ENCODE measurements at regions not wholly inside any gene's neighbourhood (a gene's known extent, or its start where the extent isn't known, plus 50 kb on each side); places are given as distances from the start of the nearest gene placed in this dataset.

- no peaks in the 10 kb centered on the region for H3K4me1 ChIP-seq
- 74 to 82% methylated on average over 14 of the region's 14 CpGs for WGBS, 2 donors
- no peak overlapping the region for H3K4me3 ChIP-seq
- DNase-seq: no peak
- no peak overlapping the region for H3K27ac ChIP-seq
- TF ChIP-seq, protein P1, sequence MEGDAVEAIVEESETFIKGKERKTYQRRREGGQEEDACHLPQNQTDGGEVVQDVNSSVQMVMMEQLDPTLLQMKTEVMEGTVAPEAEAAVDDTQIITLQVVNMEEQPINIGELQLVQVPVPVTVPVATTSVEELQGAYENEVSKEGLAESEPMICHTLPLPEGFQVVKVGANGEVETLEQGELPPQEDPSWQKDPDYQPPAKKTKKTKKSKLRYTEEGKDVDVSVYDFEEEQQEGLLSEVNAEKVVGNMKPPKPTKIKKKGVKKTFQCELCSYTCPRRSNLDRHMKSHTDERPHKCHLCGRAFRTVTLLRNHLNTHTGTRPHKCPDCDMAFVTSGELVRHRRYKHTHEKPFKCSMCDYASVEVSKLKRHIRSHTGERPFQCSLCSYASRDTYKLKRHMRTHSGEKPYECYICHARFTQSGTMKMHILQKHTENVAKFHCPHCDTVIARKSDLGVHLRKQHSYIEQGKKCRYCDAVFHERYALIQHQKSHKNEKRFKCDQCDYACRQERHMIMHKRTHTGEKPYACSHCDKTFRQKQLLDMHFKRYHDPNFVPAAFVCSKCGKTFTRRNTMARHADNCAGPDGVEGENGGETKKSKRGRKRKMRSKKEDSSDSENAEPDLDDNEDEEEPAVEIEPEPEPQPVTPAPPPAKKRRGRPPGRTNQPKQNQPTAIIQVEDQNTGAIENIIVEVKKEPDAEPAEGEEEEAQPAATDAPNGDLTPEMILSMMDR (IDR thresholded peaks at IDR 0.05): no peak
- TF ChIP-seq POLR2A (IDR thresholded peaks at IDR 0.05): no peak
- no peak for TF ChIP-seq EP300 (IDR thresholded peaks at IDR 0.05)
- no peak for TF ChIP-seq POLR2AphosphoS5 (IDR thresholded peaks at IDR 0.05)
- no peaks in the 10 kb centered on the region for H3K36me3 ChIP-seq
- no peaks in the 10 kb centered on the region for H3K27me3 ChIP-seq
- no peaks in the 10 kb centered on the region for H3K9me3 ChIP-seq
- ATAC-seq (ENCODE audit: low FRiP score in 2 of 2): no peak
Observed at GRCh38 chr2:558879-559278, 118.3 kb downstream of the TMEM18 start.

- Histone ChIP-seq H3K27ac (no peak overlapping the region), H3K9me3 (no peaks in the 10 kb centered on the region), H3K36me3 (no peaks in the 10 kb centered on the region), H3K27me3 (no peaks in the 10 kb centered on the region), H3K4me1 (no peaks in the 10 kb centered on the region), H3K4me3 (peak overlapping the region in 1 of 4 donors; percentile 22)
- TF ChIP-seq POLR2A (IDR thresholded peaks at IDR 0.05) (no peak), EP300 (IDR thresholded peaks at IDR 0.05) (no peak), POLR2AphosphoS5 (IDR thresholded peaks at IDR 0.05) (no peak)
- TF ChIP-seq, protein P1 (IDR thresholded peaks at IDR 0.05): no peak
- peak; percentile 9 to 26 for ATAC-seq (ENCODE audit: low FRiP score in 2 of 2)
- WGBS, 2 donors: 84 to 88% methylated on average over 17 of the region's 17 CpGs
- peak in 1 of 2 donors; percentile 56 for DNase-seq
Observed at GRCh38 chr2:558302-558642, 118.9 kb downstream of the TMEM18 start.

DNA sequence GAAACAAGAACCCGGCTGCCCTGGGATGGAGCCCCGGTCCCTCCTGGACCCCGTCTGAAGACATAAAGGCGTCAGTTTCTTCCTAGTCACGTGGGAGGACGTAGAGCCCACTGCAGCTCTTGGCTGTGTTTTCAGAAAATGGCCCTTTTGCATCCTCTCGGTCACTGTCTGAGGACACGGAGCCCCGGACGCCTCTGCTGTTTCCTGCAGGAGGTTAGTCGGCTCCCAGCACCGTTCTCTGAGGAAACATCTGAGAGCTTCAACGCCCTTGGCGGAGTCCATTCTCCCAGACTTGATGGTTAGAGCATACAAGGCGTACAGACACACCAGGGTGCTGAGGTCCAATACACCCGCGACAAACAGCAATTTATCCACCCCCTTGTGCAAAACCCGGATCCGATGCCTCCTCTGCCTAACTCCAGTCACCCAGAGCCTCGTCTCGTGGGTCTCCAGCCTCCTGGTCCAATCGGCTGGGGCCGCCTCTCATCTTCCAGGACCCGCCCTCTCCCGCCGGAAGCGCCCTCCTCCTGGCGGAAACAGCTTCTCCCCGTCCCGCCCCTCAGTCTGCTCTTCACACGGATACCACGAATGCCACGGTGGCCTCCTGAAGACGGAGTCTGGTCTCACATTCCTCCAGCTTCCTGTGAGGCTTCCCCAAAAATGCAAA, 119.4 kb downstream of the TMEM18 start:
- DNase-seq (peak in 1 of 2 donors; percentile 63), ATAC-seq (ENCODE audit: low FRiP score in 2 of 2) (peak in 1 of 2 donors; percentile 62)
- no peak for TF ChIP-seq EP300 (IDR thresholded peaks at IDR 0.05)
- TF ChIP-seq POLR2A (IDR thresholded peaks at IDR 0.05): no peak
- TF ChIP-seq, protein P1 (IDR thresholded peaks at IDR 0.05): no peak
- Histone ChIP-seq H3K9me3 (no peaks in the 10 kb centered on the region), H3K4me1 (no peaks in the 10 kb centered on the region), H3K4me3 (peak overlapping the region in 1 of 4 donors; percentile 22), H3K27ac (no peak overlapping the region), H3K27me3 (no peaks in the 10 kb centered on the region), H3K36me3 (no peaks in the 10 kb centered on the region)
- 81 to 82% methylated on average over 32 to 34 of the region's 34 CpGs for WGBS, 2 donors

DNA sequence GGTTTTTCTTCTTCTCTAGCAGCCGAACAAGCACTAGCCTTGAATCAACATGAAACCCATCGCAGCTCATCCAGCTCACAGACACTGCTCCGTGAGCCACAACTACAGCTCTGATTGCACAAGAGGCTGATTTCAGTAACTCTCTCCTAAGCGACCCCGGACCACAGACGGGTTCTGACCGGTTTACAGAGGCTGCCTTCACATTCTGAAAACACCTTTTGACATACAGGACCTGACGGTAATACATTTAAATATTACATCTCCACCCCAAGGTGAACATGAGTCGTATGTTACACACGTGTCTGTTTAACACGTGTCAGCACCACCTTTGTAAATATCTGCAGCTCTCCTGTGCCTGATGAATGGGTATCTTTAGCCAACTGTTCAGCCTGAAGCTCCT, 120.7 kb downstream of the TMEM18 start:
- Histone ChIP-seq H3K4me3 (no peak overlapping the region), H3K27me3 (no peaks in the 10 kb centered on the region), H3K36me3 (no peaks in the 10 kb centered on the region), H3K4me1 (no peaks in the 10 kb centered on the region), H3K27ac (no peak overlapping the region), H3K9me3 (no peaks in the 10 kb centered on the region)
- ATAC-seq (ENCODE audit: low FRiP score in 2 of 2) (no peak), DNase-seq (no peak)
- TF ChIP-seq POLR2A (IDR thresholded peaks at IDR 0.05) (no peak), EP300 (IDR thresholded peaks at IDR 0.05) (no peak), POLR2AphosphoS5 (IDR thresholded peaks at IDR 0.05) (no peak)
- TF ChIP-seq, protein P1 (IDR thresholded peaks at IDR 0.05): no peak
- WGBS, 2 donors: 65% methylated on average over 11 of the region's 11 CpGs

All from upper lobe of left lung (tissue), 6 donors.